GM21619 (cell line): ENCODE measurements at regions not wholly inside any gene's neighbourhood (a gene's known extent, or its start where the extent isn't known, plus 50 kb on each side); places are given as distances from the start of the nearest gene placed in this dataset.
"Not testable (repeated sequence)": the region's sequence is repeated elsewhere in the genome, so short reads cannot be mapped to it uniquely, and the experiment has no call there.

Experiments used
- ATAC-seq: cut with Tn5 transposase; IDR thresholded peaks from one replicate; pipeline ENCODE4 v1.9.1; 2021; ENCODE audit not compliant: unreplicated experiment

GRCh38 chr12:124477107-124477915 is 90.1 kb downstream of the NCOR2 start:
- no peak for ATAC-seq

GRCh38 chr12:124476011-124476400 is 91.4 kb downstream of the NCOR2 start:
- ATAC-seq, result no peak

- ATAC-seq, result no peak
Measured at GRCh38 chr12:124475295-124476010, 92.0 kb downstream of the NCOR2 start.

GRCh38 chr12:124474709-124475108 is 92.7 kb downstream of the NCOR2 start:
- ATAC-seq, result no peak

GRCh38 chr12:124472690-124473279 is 94.6 kb downstream of the NCOR2 start:
- ATAC-seq, result no peak

- ATAC-seq, result no peak
Measured at GRCh38 chr12:124471828-124472227, 95.6 kb downstream of the NCOR2 start.

GRCh38 chr12:124470806-124471205 is 96.6 kb downstream of the NCOR2 start:
- ATAC-seq, result no peak

GRCh38 chr12:124470139-124470538 is 97.3 kb downstream of the NCOR2 start:
- no peak for ATAC-seq

- no peak for ATAC-seq
Measured at GRCh38 chr12:124469193-124469888, 98.1 kb downstream of the NCOR2 start.

GRCh38 chr12:124467549-124467948 is 99.9 kb downstream of the NCOR2 start:
- ATAC-seq, result not testable (repeated sequence)

- ATAC-seq, result peak; percentile 95
Measured at GRCh38 chr12:124466216-124467128, 100.9 kb downstream of the NCOR2 start.

- ATAC-seq, result no peak
Measured at GRCh38 chr12:124465473-124465872, 101.9 kb downstream of the NCOR2 start.

GRCh38 chr12:124464830-124465229 is 102.6 kb downstream of the NCOR2 start:
- no peak for ATAC-seq

GRCh38 chr12:124464062-124464461 is 103.3 kb downstream of the NCOR2 start:
- ATAC-seq, result no peak

- no peak for ATAC-seq
Measured at GRCh38 chr12:124463341-124463921, 104.0 kb downstream of the NCOR2 start.

- no peak for ATAC-seq
Measured at GRCh38 chr12:124462750-124463149, 104.7 kb downstream of the NCOR2 start.

- no peak for ATAC-seq
Measured at GRCh38 chr12:124461851-124462623, 105.4 kb downstream of the NCOR2 start.

- no peak for ATAC-seq
Measured at GRCh38 chr12:124461241-124461673, 106.2 kb downstream of the NCOR2 start.

GRCh38 chr12:124460771-124461170 is 106.6 kb downstream of the NCOR2 start:
- no peak for ATAC-seq
